Activated T-cell treated with anti-CD3 and anti-CD28 coated beads, Interleukin-2, amount 50 U/mL, for 4 hours (primary cell): ENCODE measurements at regions not wholly inside any gene's neighbourhood (a gene's known extent, or its start where the extent isn't known, plus 50 kb on each side); places are given as distances from the start of the nearest gene placed in this dataset.

Source experiments
- ATAC-seq, 2 donors: fragments of 200-7000 bp; cut with Tn5 transposase; one replicate each; pipeline ENCODE4 v1.10.0; 2021
- DNase-seq: peaks from one replicate; pipeline ENCODE4 v3.0.0-alpha.2; 2020
- H3K27me3 Mint-ChIP-seq: one replicate; pipeline ENCODE4 v1.8.0; 2021; ENCODE audit warnings: low read depth, mixed read lengths
- H3K36me3 Mint-ChIP-seq: one replicate; pipeline ENCODE4 v1.8.0; 2022; ENCODE audit warnings: mixed read lengths; ENCODE audit not compliant: insufficient read depth
- H3K4me1 Mint-ChIP-seq: one replicate; pipeline ENCODE4 v1.8.0; 2021; ENCODE audit warnings: low read depth, mixed read lengths
- H3K4me3 Mint-ChIP-seq: one replicate; pipeline ENCODE4 v1.8.0; 2021; ENCODE audit warnings: mild to moderate bottlenecking, moderate library complexity, mixed read lengths
- H3K9me3 Mint-ChIP-seq: one replicate; pipeline ENCODE4 v1.8.0; 2021; ENCODE audit warnings: mixed read lengths

DNA sequence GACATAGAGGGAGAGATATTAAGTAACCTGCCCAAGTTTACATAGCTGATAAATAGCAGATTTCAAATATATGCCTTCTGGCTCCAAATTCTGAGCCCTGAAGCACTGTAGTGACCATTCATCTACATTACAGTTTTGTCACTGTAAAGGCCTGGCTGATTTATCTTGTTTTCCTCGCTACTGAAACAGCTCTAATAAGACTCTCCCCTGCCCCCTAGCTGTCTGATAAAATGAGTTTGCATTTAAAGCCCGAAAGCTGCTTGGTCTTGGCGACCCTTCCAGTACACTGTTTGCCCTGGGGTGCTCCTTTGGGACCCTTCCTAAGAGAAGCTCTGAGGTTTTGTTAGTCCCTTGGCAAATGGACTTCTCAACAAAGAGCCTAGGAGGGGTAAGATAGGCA is 59.7 kb upstream of the RAB11FIP2 start:
- Mint-ChIP-seq H3K4me1 (peaks cover 3% of the 10 kb centered on the region), H3K36me3 (no peaks in the 10 kb centered on the region), H3K9me3 (no peaks in the 10 kb centered on the region), H3K4me3 (no peak overlapping the region), H3K27me3 (peaks cover 8% of the 10 kb centered on the region)
- no peak for DNase-seq
- no peak for ATAC-seq

DNA sequence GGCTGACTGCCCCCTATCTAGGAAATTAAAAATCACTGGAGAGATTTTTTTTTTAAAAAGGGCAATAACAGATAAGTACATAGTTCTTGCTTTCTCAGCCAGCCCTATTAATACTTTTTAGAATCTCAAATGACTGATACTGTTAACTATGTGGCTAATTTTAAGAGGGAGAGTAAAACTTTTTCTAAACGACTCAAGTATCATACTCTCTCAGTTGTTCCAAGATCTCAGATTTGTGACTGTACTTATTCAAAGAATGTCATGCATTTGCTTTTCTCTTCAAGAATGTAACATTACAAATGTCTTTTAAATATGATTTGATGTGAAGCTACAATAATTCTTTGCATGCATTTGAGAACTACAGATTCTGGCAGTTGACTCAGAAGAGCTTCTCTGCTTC is 55.4 kb upstream of the RAB11FIP2 start:
- Mint-ChIP-seq H3K36me3 (no peaks in the 10 kb centered on the region), H3K4me1 (no peaks in the 10 kb centered on the region), H3K4me3 (no peak overlapping the region), H3K9me3 (no peaks in the 10 kb centered on the region), H3K27me3 (peaks cover 14% of the 10 kb centered on the region)
- DNase-seq, result no peak
- no peak for ATAC-seq

DNA sequence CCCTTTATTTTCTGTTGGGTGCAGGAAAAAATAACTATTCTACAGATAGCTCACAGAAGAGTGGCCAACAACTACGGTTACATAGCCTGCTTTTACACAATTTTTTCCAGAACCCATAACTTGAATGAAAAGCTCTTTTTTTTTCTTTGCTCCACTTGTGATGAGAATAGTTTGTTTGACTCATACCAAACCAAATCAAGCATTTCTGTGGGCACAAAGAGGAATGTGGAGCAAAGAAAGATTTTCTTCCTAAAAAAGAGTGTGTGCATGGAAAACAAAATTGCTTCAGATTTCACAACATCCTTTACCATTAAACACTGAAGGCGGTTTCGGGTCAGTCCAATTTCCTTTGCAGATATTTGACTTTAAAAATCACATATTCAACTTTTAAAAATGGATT is 54.8 kb upstream of the RAB11FIP2 start:
- peaks cover 16% of the 10 kb centered on the region for H3K27me3 Mint-ChIP-seq
- no peaks in the 10 kb centered on the region for H3K9me3 Mint-ChIP-seq
- ATAC-seq (no peak), DNase-seq (no peak)
- H3K4me3 Mint-ChIP-seq, result no peak overlapping the region
- H3K4me1 Mint-ChIP-seq, result no peaks in the 10 kb centered on the region
- H3K36me3 Mint-ChIP-seq, result no peaks in the 10 kb centered on the region
